ENCODE measurements at regions not wholly inside any gene's neighbourhood (a gene's known extent, or its start where the extent isn't known, plus 50 kb on each side); places are given as distances from the start of the nearest gene placed in this dataset.

- TF ChIP-seq, protein P1, sequence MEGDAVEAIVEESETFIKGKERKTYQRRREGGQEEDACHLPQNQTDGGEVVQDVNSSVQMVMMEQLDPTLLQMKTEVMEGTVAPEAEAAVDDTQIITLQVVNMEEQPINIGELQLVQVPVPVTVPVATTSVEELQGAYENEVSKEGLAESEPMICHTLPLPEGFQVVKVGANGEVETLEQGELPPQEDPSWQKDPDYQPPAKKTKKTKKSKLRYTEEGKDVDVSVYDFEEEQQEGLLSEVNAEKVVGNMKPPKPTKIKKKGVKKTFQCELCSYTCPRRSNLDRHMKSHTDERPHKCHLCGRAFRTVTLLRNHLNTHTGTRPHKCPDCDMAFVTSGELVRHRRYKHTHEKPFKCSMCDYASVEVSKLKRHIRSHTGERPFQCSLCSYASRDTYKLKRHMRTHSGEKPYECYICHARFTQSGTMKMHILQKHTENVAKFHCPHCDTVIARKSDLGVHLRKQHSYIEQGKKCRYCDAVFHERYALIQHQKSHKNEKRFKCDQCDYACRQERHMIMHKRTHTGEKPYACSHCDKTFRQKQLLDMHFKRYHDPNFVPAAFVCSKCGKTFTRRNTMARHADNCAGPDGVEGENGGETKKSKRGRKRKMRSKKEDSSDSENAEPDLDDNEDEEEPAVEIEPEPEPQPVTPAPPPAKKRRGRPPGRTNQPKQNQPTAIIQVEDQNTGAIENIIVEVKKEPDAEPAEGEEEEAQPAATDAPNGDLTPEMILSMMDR (IDR thresholded peaks at IDR 0.05): no peak
- Histone ChIP-seq H3K4me1 (peaks cover 0 to 44% (median 11%) of the 10 kb centered on the region in 4 donors), H3K9me3 (no peaks in the 10 kb centered on the region), H3K27ac (peak overlapping the region in 1 of 2 donors; percentile 49), H3K27me3 (no peaks in the 10 kb centered on the region), H3K4me3 (no peak overlapping the region), H3K36me3 (no peaks in the 10 kb centered on the region)
- DNase-seq: no peak
- intact Hi-C loops (cut with DNase I; ENCODE audit: low total_unique reads): no loop called here
Measured at GRCh38 chr3:176075491-176075890, 1121.8 kb downstream of the TBL1XR1 start.

DNA sequence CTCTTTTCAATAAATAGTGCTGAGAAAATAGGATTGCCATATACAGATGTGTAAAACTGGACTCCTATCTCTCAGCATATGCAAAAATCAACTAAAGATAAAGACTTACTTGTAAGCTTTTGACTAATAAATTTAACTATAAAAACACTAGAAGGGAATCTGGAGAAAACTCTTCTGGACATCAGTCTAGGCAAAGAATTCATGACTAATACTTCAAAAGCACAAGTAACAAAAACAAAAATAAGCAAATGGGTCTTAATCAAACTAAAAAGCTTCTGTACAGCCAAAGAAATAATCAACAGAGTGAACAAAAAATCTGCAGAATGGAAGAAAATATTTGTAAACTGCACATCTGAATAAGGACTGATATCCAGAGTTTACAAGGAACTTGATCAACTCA is 1122.2 kb downstream of the TBL1XR1 start:
- Histone ChIP-seq H3K4me3 (no peak overlapping the region), H3K9me3 (no peaks in the 10 kb centered on the region), H3K36me3 (no peaks in the 10 kb centered on the region), H3K27ac (peak overlapping the region in 1 of 2 donors; percentile 49), H3K27me3 (no peaks in the 10 kb centered on the region), H3K4me1 (peaks cover 0 to 44% (median 11%) of the 10 kb centered on the region in 4 donors)
- no peak for DNase-seq
- intact Hi-C loops (cut with DNase I; ENCODE audit: low total_unique reads): no loop called here
- TF ChIP-seq, protein P1 (IDR thresholded peaks at IDR 0.05): no peak

DNA sequence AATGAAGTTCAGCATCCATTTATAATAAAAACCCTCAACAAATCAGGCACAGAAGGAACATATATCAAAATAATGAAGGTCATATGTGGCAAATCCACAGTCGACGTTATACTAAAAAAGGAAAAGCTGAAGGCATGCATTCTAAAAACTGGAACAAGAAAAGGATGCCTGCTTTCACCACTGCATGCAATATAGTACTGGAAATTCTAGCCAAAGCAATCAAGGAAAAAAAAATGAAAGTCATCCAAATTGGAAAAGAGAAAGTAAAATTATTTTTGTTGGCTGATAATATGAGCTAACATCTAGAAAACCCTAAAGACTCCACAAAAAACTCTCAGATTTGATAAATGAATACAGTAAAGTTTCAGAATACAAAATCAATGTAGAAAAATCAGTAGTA is 1123.2 kb downstream of the TBL1XR1 start:
- no peak for DNase-seq
- intact Hi-C loops (cut with DNase I; ENCODE audit: low total_unique reads): no loop called here
- Histone ChIP-seq H3K9me3 (no peaks in the 10 kb centered on the region), H3K36me3 (no peaks in the 10 kb centered on the region), H3K27me3 (no peaks in the 10 kb centered on the region), H3K4me1 (peaks cover 0 to 41% (median 9%) of the 10 kb centered on the region in 4 donors), H3K27ac (peak overlapping the region in 1 of 2 donors; percentile 49), H3K4me3 (no peak overlapping the region)
- TF ChIP-seq, protein P1 (IDR thresholded peaks at IDR 0.05): no peak

DNA sequence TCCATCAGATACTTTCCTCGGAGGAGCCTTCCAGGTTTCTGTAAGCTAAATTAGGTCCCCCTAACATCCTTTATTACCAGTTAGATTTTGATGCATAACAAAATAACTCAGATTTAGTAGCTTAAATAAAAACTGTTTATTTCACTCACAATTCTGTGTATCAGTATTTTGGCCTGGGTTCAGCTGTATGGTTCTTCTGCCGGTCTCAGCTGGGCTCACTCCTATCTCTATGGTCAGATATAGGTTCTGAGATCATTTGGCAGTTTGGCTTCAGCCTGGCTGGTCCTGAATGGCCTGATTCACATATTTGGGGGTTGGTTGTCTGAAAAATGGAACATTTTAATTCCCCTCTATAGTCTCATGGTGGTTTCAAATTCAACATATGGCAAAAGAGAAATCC is 1125.3 kb downstream of the TBL1XR1 start:
- TF ChIP-seq, protein P1 (IDR thresholded peaks at IDR 0.05): no peak
- no peak overlapping the region for H3K4me3 ChIP-seq
- no peaks in the 10 kb centered on the region for H3K27me3 ChIP-seq
- no peaks in the 10 kb centered on the region for H3K9me3 ChIP-seq
- no peaks in the 10 kb centered on the region for H3K36me3 ChIP-seq
- peaks cover 0 to 27% (median 3%) of the 10 kb centered on the region in 4 donors for H3K4me1 ChIP-seq
- intact Hi-C loops (cut with DNase I; ENCODE audit: low total_unique reads): no loop called here
- no peak for DNase-seq
- no peak overlapping the region for H3K27ac ChIP-seq

GRCh38 chr3:176068750-176069149 is 1128.5 kb downstream of the TBL1XR1 start:
- Histone ChIP-seq H3K4me3 (no peak overlapping the region), H3K27ac (no peak overlapping the region), H3K27me3 (no peaks in the 10 kb centered on the region), H3K4me1 (peaks cover 0 to 5% (median 0%) of the 10 kb centered on the region in 4 donors), H3K36me3 (no peaks in the 10 kb centered on the region), H3K9me3 (no peaks in the 10 kb centered on the region)
- TF ChIP-seq, protein P1 (IDR thresholded peaks at IDR 0.05): no peak
- intact Hi-C loops (cut with DNase I; ENCODE audit: low total_unique reads): no loop called here
- no peak for DNase-seq

DNA sequence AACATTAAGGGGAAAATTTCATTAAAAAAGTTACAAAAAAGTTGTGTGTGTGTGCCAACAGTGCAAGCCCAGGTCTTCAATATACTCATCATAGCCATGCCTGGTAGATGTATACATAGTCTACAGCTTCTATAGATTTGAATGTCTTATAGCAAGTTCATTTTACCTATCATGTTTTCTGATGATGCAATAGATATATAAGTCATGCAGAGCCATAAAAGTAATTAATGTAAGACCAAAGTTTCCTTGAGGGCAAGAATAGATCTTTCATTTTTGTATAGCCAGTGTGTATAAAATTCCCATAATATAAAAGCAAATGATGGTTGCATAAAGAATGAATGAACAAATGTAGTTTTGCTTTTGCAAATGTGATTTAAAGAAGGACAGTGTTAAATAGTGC is 1138.4 kb downstream of the TBL1XR1 start:
- no peaks in the 10 kb centered on the region for H3K4me1 ChIP-seq
- H3K27ac ChIP-seq: no peak overlapping the region
- H3K36me3 ChIP-seq: no peaks in the 10 kb centered on the region
- no peak overlapping the region for H3K4me3 ChIP-seq
- H3K9me3 ChIP-seq: no peaks in the 10 kb centered on the region
- H3K27me3 ChIP-seq: no peaks in the 10 kb centered on the region
- TF ChIP-seq, protein P1 (IDR thresholded peaks at IDR 0.05): no peak
- intact Hi-C loops (cut with DNase I; ENCODE audit: low total_unique reads): no loop called here
- no peak for DNase-seq
